IMR-90 (cell line): ENCODE measurements at regions not wholly inside any gene's neighbourhood (a gene's known extent, or its start where the extent isn't known, plus 50 kb on each side); places are given as distances from the start of the nearest gene placed in this dataset.

ENCODE experiments used
- ATAC-seq: fragments of 200-7000 bp; cut with Tn5 transposase; 2 replicates; pipeline ENCODE4 v1.9.1; 2020; ENCODE audit warnings: low read depth, mild to moderate bottlenecking, moderate library complexity
- BruUV-seq: library from RNA; stranded (reverse); fragments of 400-500 nt; replicated peaks from 2 replicates; lab custom pipeline; 2021; lab: Mats Ljungman, UMichigan
- CTCF ChIA-PET: fragments of 300-600 bp; formaldehyde crosslinking; extraction: SDS; loops from one replicate; lab custom pipeline; 2021; ENCODE audit warnings: antibody characterized with exemption; lab: Yijun Ruan, JAX
- POLR2A ChIA-PET: fragments of 300-600 bp; sonication (Branson Sonifier 250); formaldehyde crosslinking; loops from one replicate; lab custom pipeline; 2022; ENCODE audit warnings: antibody characterized with exemption; ENCODE audit not compliant: unreplicated experiment; lab: Charles Lee
- DNase-seq: peaks from one replicate; pipeline ENCODE4 v3.0.0; 2013
- H2AFZ ChIP-seq: replicated peaks from 2 replicates; pipeline ENCODE3; 2013; ENCODE audit warnings: low read length, mild to moderate bottlenecking; ENCODE audit not compliant: poor library complexity
- H2AK5ac ChIP-seq: 2 replicates; pipeline ENCODE4 v1.6.1; 2013; ENCODE audit warnings: low read depth, low read length, inconsistent platforms
- H2AK9ac ChIP-seq: replicated peaks from 2 replicates; pipeline ENCODE3; 2013; ENCODE audit warnings: mild to moderate bottlenecking, low read depth, low read length, moderate library complexity; ENCODE audit not compliant: poor library complexity
- H2BK120ac ChIP-seq: 2 replicates; pipeline ENCODE4 v1.6.1; 2013; ENCODE audit warnings: low read depth, low read length, inconsistent platforms
- H2BK15ac ChIP-seq: 3 replicates; pipeline ENCODE4 v1.6.1; 2013; ENCODE audit warnings: low read depth, low read length, inconsistent platforms
- H2BK20ac ChIP-seq: 2 replicates; pipeline ENCODE4 v1.6.1; 2013; ENCODE audit warnings: low read depth, mild to moderate bottlenecking, inconsistent platforms, low read length, moderate library complexity
- H2BK5ac ChIP-seq: 2 replicates; pipeline ENCODE4 v1.6.1; 2013; ENCODE audit warnings: mild to moderate bottlenecking, low read depth, low read length, inconsistent platforms; ENCODE audit not compliant: poor library complexity, severe bottlenecking
- H3K14ac ChIP-seq: replicated peaks from 2 replicates; pipeline ENCODE4 v1.6.1; 2013; ENCODE audit warnings: low read depth, low read length, inconsistent platforms
- H3K18ac ChIP-seq: 2 replicates; pipeline ENCODE4 v1.6.1; 2013; ENCODE audit warnings: low read depth, low read length, control low read depth
- H3K23ac ChIP-seq: 2 replicates; pipeline ENCODE4 v1.6.1; 2013; ENCODE audit warnings: low read depth, low read length, inconsistent platforms
- H3K27ac ChIP-seq: 2 replicates; pipeline ENCODE4 v1.5.1; 2013; ENCODE audit warnings: mild to moderate bottlenecking, control low read depth, low read length; ENCODE audit not compliant: insufficient read depth
- H3K27me3 ChIP-seq: 2 replicates; pipeline ENCODE4 v1.6.1; 2013; ENCODE audit warnings: low read length; ENCODE audit not compliant: control insufficient read depth, insufficient read depth
- H3K36me3 ChIP-seq: 2 replicates; pipeline ENCODE4 v1.6.1; 2013; ENCODE audit warnings: low read length, mixed read lengths; ENCODE audit not compliant: control insufficient read depth, insufficient read depth
- H3K4ac ChIP-seq: 2 replicates; pipeline ENCODE4 v1.6.1; 2013; ENCODE audit warnings: low read depth, low read length, inconsistent platforms
- H3K4me1 ChIP-seq: 2 replicates; pipeline ENCODE4 v1.6.1; 2013; ENCODE audit warnings: low read length, mixed read lengths; ENCODE audit not compliant: control insufficient read depth, insufficient read depth
- H3K4me2 ChIP-seq: 2 replicates; pipeline ENCODE4 v1.6.1; 2013; ENCODE audit warnings: low read depth, mild to moderate bottlenecking, control low read depth, low read length, moderate library complexity
- H3K4me3 ChIP-seq: 2 replicates; pipeline ENCODE4 v1.5.1; 2013; ENCODE audit warnings: low read depth, mild to moderate bottlenecking, control low read depth, low read length, moderate library complexity; ENCODE audit not compliant: insufficient read depth
- H3K56ac ChIP-seq: 2 replicates; pipeline ENCODE4 v1.6.1; 2013; ENCODE audit warnings: low read length, inconsistent platforms; ENCODE audit not compliant: insufficient read depth; ENCODE audit errors: extremely low read depth
- H3K79me1 ChIP-seq, 2 experiments: 2 replicates each; pipeline ENCODE4 v1.6.1; 2013; ENCODE audit warnings: low read length in 2 of 2, inconsistent platforms in 1 of 2, low read depth in 1 of 2
- H3K9ac ChIP-seq: 2 replicates; pipeline ENCODE4 v1.6.1; 2013; ENCODE audit warnings: low read depth, low read length, control low read depth
- H3K9me1 ChIP-seq: 2 replicates; pipeline ENCODE4 v1.6.1; 2013; ENCODE audit warnings: low read length, inconsistent platforms; ENCODE audit not compliant: insufficient read depth
- H3K9me3 ChIP-seq: 2 replicates; pipeline ENCODE4 v1.6.1; 2013; ENCODE audit warnings: low read length; ENCODE audit not compliant: control insufficient read depth, insufficient read depth
- H4K20me1 ChIP-seq: 2 replicates; pipeline ENCODE4 v1.6.1; 2013; ENCODE audit warnings: low read length, inconsistent platforms; ENCODE audit not compliant: insufficient read depth
- H4K5ac ChIP-seq: 2 replicates; pipeline ENCODE4 v1.6.1; 2013; ENCODE audit warnings: mild to moderate bottlenecking, low read depth, low read length, control low read depth
- H4K8ac ChIP-seq, 2 experiments: 2 replicates each; pipeline ENCODE4 v1.6.1; 2013; ENCODE audit warnings: low read depth in 2 of 2, low read length in 2 of 2, control low read depth in 1 of 2, inconsistent platforms in 1 of 2
- H4K91ac ChIP-seq: 2 replicates; pipeline ENCODE4 v1.6.1; 2013; ENCODE audit warnings: low read depth, low read length, inconsistent platforms; ENCODE audit not compliant: insufficient read depth
- CHD1 ChIP-seq: IDR thresholded peaks from 2 replicates; pipeline ENCODE4 v1.6.1; 2012; ENCODE audit warnings: low read depth, low read length, improper control_type of control experiment
- MAFK ChIP-seq: IDR thresholded peaks from 2 replicates; pipeline ENCODE4 v1.6.1; 2012; ENCODE audit warnings: low read depth, low read length, improper control_type of control experiment
- RCOR1 ChIP-seq: IDR thresholded peaks from 2 replicates; pipeline ENCODE4 v1.6.1; 2012; ENCODE audit warnings: mild to moderate bottlenecking, low read length, improper control_type of control experiment; ENCODE audit not compliant: insufficient replicate concordance
- RFX5 ChIP-seq: IDR thresholded peaks from 2 replicates; pipeline ENCODE4 v1.8.0; 2012; ENCODE audit warnings: low read depth, mild to moderate bottlenecking, low read length, moderate library complexity
- WGBS, 2 experiments: methylation state at CpG; one replicate each; pipeline versions ENCODE4 v1.1.5 to v1.1.7; 2013; ENCODE audit warnings: missing lambda C conversion rate in 2 of 2; ENCODE audit not compliant: insufficient read length in 1 of 2; ENCODE audit errors: extremely low coverage in 2 of 2; 5-methylcytosine and 5-hydroxymethylcytosine counted together
- dilution Hi-C: fragments of 300-500 bp; cut with HindIII; formaldehyde crosslinking; loops from one replicate; pipeline ENCODE4 v1.14.3; 2018; ENCODE audit warnings: low sequenced_read_pairs; ENCODE audit not compliant: unreplicated experiment
- in situ Hi-C: fragments of 300-500 bp; cut with MboI; formaldehyde crosslinking; loops from 3 replicates; pipeline ENCODE4 v1.14.3; 2019; ENCODE audit warnings: low sequenced_read_pairs, inconsistent platforms, mixed read lengths
- intact Hi-C: fragments of 100-400 bp; cut with micrococcal nuclease; formaldehyde crosslinking; loops from 2 replicates; pipeline ENCODE4 v1.10.0; 2022

DNA sequence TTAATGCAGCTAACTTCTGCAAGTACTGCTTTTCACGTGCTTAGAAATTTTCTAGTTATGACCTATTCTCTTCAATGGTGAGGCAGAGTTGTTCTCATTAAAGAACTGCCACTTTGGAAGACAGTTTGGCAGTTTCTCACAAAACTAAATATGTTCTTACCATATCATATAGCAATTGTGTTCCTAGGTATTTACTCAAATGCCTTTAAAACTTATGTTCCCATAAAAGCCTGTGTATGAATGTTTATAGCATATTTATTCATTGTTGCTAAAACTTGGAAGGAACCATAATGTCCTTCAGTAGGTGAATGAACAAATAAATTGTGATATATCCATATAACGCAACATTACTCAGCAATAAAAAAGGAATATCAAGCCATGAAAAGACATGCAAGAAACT is 555.1 kb upstream of the POT1 start:
- Histone ChIP-seq H3K9me1 (no peaks in the 10 kb centered on the region), H3K14ac (no peak overlapping the region), H3K27me3 (no peaks in the 10 kb centered on the region), H3K56ac (no peak overlapping the region), H3K4me2 (no peak overlapping the region), H3K18ac (no peak overlapping the region), H2AK5ac (no peak overlapping the region), H3K27ac (no peak overlapping the region), H4K20me1 (no peaks in the 10 kb centered on the region), H2AK9ac (no peak overlapping the region), H4K91ac (no peak overlapping the region), H2AFZ (no peak overlapping the region), H3K36me3 (no peaks in the 10 kb centered on the region), H2BK20ac (no peak overlapping the region), H4K8ac (no peak overlapping the region), H3K4me1 (no peaks in the 10 kb centered on the region), H2BK15ac (no peak overlapping the region), H3K9me3 (peaks cover 9% of the 10 kb centered on the region), H3K4me3 (no peak overlapping the region), H3K23ac (no peak overlapping the region), H2BK5ac (no peak overlapping the region), H4K5ac (no peak overlapping the region), H3K4ac (no peak overlapping the region), H2BK120ac (no peak overlapping the region), H3K79me1 (no peaks in the 10 kb centered on the region), H3K9ac (no peak overlapping the region)
- no peak for TF ChIP-seq MAFK
- TF ChIP-seq RFX5 = no peak
- TF ChIP-seq RCOR1 = no peak
- TF ChIP-seq CHD1 = no peak
- no TSS peak for BruUV-seq
- POLR2A ChIA-PET = no interaction called here
- DNase-seq (no peak), ATAC-seq (no peak)
- no CpG with 5 or more reads among the region's 2 CpGs for WGBS, 2 experiments
- in situ Hi-C loops (no loop called here), dilution Hi-C loops (no loop called here), intact Hi-C loops (no loop called here)
- CTCF ChIA-PET = no interaction called here
